Activated T-helper 9 cell treated with anti-CD3 and anti-CD28 coated beads, Interleukin-2, amount 50 U/mL, for 16 hours (primary cell): ENCODE measurements at regions not wholly inside any gene's neighbourhood (a gene's known extent, or its start where the extent isn't known, plus 50 kb on each side); places are given as distances from the start of the nearest gene placed in this dataset.
A peak's percentile ranks its signal among the peaks of the same experiment; 100 is the strongest.

Source experiments
- DNase-seq: peaks from one replicate; pipeline ENCODE4 v3.0.0-alpha.2; 2020; ENCODE audit warnings: low read depth

- no peak for DNase-seq
Observed at GRCh38 chr3:102599819-102600576, 165.2 kb downstream of the ZPLD1 start.

GRCh38 chr3:102605153-102605552 lies 170.3 kb downstream of the ZPLD1 start:
- no peak for DNase-seq

- DNase-seq = no peak
Observed at GRCh38 chr3:102608875-102609274, 174.1 kb downstream of the ZPLD1 start.

GRCh38 chr3:102614021-102614569 lies 179.3 kb downstream of the ZPLD1 start:
- DNase-seq = no peak

- DNase-seq = no peak
Observed at GRCh38 chr3:102614585-102614984, 179.8 kb downstream of the ZPLD1 start.

GRCh38 chr3:102617381-102617780 lies 182.6 kb downstream of the ZPLD1 start:
- no peak for DNase-seq

GRCh38 chr3:102619361-102619760 lies 184.5 kb downstream of the ZPLD1 start:
- no peak for DNase-seq

- no peak for DNase-seq
Observed at GRCh38 chr3:102629943-102630342, 195.1 kb downstream of the ZPLD1 start.

GRCh38 chr3:102630531-102630930 lies 195.7 kb downstream of the ZPLD1 start:
- DNase-seq = no peak

- no peak for DNase-seq
Observed at GRCh38 chr3:102643546-102643945, 208.7 kb downstream of the ZPLD1 start.

GRCh38 chr3:102646557-102646956 lies 211.7 kb downstream of the ZPLD1 start:
- DNase-seq = no peak

- DNase-seq = no peak
Observed at GRCh38 chr3:102660653-102661052, 225.8 kb downstream of the ZPLD1 start.

- no peak for DNase-seq
Observed at GRCh38 chr3:102661707-102662497, 227.1 kb downstream of the ZPLD1 start.

- DNase-seq = no peak
Observed at GRCh38 chr3:102662498-102662772, 227.6 kb downstream of the ZPLD1 start.

- no peak for DNase-seq
Observed at GRCh38 chr3:102664126-102664525, 229.3 kb downstream of the ZPLD1 start.

GRCh38 chr3:102665183-102665582 lies 230.4 kb downstream of the ZPLD1 start:
- DNase-seq = no peak

- no peak for DNase-seq
Observed at GRCh38 chr3:102668247-102668646, 233.4 kb downstream of the ZPLD1 start.

- no peak for DNase-seq
Observed at GRCh38 chr3:102670986-102671385, 236.2 kb downstream of the ZPLD1 start.

- no peak for DNase-seq
Observed at GRCh38 chr3:102672305-102672704, 237.5 kb downstream of the ZPLD1 start.

GRCh38 chr3:102673271-102674115 lies 238.7 kb downstream of the ZPLD1 start:
- peak; percentile 25 for DNase-seq

GRCh38 chr3:102674284-102674683 lies 239.5 kb downstream of the ZPLD1 start:
- no peak for DNase-seq

- DNase-seq = no peak
Observed at GRCh38 chr3:102676424-102676823, 241.6 kb downstream of the ZPLD1 start.
